Fibroblast of upper back skin (primary cell): ENCODE measurements at regions not wholly inside any gene's neighbourhood (a gene's known extent, or its start where the extent isn't known, plus 50 kb on each side); places are given as distances from the start of the nearest gene placed in this dataset.
A peak's percentile ranks its signal among the peaks of the same experiment; 100 is the strongest.
"Not testable (repeated sequence)": the region's sequence is repeated elsewhere in the genome, so short reads cannot be mapped to it uniquely, and the experiment has no call there.

Experiments
- DNase-seq: peaks from one replicate; pipeline ENCODE4 v3.0.0-alpha.2; 2013

- not testable (repeated sequence) for DNase-seq
Observed at GRCh38 chr15:29648415-29648814, 173.9 kb downstream of the TJP1 start.

DNA sequence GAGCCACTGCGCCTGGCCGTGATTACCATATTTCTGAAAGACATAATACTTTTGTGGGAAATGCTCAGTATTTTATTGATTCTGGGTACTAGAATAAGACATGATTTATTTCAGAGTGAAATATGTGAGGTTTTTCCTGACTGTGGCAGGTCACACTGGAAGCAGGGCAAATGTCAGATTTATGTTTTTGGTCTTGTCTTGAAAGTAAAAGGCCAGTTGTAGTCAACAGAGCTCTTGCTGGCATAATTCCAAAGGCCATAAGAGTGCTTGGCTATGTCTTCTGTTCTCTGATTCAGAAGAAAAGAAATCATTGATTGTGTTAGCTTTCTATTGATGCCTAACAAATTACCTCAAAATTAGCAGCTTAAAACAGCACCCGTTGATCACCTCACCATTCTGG is 176.4 kb downstream of the TJP1 start:
- no peak for DNase-seq

DNA sequence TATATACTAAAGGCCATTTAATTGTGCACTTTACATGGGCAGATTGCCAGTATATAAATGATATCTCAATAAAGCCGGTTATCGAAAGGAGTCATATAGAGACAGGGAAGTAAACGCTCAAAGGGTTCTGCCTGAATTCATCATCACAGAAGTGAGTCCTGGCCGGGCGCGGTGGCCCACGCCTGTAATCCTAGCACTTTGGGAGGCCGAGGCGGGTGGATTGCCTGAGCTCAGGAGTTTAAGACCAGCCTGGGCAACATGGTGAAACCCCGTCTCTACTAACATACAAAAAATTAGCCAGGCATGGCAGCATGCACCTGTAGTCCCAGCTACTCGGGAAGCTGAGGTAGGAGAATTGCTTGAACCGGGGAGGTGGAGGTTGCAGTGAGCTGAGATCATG is 177.9 kb downstream of the TJP1 start:
- not testable (repeated sequence) for DNase-seq

DNA sequence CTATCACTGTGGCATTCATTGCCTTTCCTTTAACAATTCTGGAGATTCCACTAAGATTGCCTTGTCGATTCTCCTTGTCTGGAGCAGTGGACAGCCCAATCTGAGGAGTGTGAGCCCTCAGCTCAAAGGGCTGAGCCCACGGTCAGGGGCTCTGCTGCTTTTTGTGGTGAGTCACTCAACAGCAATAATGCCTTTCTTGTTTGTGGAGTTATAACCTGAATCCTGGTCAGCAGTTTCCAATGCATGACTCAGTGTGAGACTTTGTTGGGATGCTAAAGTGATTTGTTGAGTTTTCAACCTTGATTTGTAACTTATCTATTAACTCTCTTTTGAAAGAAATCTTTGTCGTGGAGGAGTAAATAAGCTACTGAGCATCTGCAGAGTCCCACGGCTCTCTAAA is 183.5 kb downstream of the TJP1 start:
- no peak for DNase-seq

GRCh38 chr15:29638011-29638410 is 184.3 kb downstream of the TJP1 start:
- DNase-seq = no peak

GRCh38 chr15:29637555-29637954 is 184.7 kb downstream of the TJP1 start:
- no peak for DNase-seq

- DNase-seq = no peak
Observed at GRCh38 chr15:29636921-29637320, 185.3 kb downstream of the TJP1 start.

DNA sequence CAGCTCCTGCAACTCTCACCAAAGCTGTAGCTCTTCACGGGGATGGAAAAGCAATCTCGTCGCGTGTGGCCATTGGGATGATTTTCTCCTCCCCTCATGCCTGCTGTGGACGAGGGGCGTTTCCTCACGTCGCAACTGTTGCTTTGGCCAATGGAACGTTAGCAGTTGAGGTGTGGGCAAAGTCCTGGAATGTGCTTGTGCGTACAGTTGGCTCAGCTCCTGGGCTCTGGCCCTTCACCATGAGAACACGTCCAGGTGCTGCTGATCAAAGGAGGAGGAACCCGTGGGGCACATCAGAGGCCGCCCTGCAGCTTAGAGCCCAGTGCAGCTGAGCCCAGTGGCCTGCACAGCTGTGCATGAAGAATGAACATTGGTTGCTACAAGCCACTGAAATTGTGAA is 186.1 kb downstream of the TJP1 start:
- DNase-seq = no peak

DNA sequence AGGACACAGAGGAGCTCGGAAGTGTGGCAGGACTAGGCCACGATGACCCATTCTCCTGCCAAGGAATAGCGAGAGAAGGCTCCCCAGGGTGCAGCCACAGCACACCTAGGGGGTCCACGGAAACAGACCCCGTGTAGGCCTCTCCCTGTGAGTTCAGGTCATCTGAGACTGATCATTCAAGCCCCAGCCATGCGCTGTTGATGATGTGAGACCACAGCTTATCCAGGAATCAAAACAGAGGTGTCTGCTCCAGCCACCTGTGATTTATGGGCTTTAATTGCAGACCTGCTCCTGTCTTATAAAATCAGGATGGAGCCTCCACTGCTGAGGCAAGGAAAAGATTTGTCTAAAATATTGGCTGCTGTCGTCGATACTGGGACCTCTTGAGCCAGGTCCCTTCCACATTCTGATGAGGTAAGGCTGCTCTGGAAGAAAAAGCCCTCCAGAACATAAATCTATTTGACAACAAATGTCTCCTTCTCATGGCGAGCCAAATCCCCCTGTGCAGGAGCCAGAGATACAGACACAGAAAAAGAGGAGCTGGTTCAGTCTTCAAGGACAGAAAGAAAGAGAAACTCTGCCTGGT is 186.7 kb downstream of the TJP1 start:
- no peak for DNase-seq

DNA sequence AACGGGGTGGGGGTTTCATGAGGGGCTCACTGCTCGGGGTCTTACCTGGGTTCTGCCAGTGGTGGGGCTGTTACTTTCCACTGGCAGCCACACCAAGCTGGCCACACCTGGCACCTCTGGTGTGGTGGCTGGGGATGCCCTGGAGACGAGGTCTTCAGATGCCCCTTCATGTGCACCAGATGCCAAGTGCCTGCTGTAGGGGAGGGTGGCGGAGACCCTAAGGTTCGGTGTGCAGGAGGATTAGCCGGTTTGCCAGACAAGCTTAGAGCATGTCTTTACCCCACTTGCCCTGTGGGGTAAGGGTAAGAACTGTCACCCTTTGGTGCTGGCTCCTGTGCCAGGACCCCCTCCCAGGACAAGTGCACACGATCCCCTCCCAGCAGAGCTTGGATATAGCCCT is 188.3 kb downstream of the TJP1 start:
- no peak for DNase-seq

- DNase-seq = no peak
Observed at GRCh38 chr15:29632671-29633406, 189.4 kb downstream of the TJP1 start.

DNA sequence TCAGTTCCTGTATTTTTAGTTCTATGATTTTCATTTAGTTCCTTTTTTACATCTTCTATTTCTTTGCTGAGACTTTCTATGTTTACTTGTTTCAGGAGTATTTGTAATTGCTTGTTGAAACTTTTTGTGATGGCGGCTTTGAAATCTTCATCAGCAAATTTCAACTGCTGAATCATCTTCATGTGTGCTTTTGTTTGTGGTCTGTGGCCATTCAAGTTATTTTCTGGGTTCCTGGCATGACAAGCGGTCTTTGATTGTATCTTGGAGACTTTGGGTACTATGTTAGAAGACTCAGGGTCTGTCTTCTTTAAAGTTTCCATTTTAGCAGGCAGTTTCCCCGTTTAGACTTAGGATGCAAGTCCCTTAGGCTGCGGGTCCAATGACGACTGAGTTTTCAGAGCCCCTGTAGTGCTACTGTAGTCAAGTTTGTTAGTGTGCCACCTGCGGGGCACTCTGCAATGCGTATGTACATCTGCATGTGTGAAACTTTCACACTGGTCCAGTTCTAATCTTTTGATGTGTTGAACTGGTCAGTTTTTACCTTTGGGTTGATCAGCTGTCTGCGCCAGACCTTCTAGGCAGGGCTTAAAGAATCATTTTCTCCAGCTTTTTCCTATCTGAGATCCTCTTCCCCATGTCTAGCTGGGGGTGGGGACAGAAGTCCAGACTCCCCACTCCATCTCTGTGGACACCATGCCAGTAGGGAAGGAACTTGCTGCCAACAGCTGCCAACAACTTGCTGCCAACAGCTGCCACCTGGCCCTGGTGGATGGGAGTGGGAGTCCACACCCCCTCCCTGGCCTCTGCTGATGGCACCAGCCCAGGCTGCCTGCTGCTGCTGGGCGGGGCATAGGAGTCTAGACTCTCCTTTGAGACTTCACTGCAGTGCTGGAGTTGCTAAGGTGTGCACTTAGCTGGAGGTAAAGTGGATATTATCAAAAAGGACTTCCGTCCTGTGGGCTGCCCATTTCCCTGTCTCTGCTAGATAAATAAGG is 190.9 kb downstream of the TJP1 start:
- DNase-seq = no peak

DNA sequence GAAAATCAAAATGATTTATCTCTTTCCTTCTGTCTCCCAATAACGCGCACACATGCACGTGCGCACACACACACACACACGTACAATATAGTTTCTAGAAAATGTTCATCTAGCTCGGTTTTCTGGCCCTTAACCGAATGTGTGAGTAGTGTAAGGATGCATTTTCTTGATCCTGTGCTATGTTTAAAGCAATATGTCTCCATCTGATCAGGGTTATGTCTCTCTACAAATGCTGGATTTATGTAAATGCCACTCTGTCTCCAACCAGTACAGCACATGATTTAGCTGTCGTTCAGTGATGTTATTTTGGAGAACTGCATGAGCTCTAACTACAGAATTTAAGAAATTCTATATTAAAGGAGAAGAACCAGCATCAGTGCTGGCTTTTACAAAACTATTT is 198.0 kb downstream of the TJP1 start:
- DNase-seq = no peak

DNA sequence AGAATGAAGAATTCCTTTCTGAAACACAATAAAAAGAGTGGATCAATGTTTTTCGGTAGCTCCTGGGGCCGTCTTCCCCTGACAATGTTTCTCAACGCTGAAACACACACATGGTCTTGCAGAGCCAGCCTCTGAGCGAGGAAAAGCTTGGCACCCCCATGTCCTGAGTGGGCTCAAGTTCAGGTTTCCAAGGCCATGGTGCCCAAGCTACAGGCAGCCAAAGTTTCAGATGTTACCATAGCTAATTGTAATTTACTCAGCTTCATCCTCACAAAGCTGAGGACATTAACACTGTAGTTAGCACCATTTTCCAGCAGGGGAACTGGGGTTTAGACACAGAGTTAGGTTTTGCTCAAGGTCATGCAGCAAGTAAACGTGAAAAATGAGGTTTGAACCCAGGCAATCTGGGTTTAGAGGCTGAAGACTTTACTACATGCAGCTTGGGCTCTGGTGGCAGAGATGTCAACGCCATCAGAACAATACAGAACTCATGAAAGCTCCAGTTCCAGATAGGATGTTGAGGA is 199.1 kb downstream of the TJP1 start:
- no peak for DNase-seq

GRCh38 chr15:29622637-29623036 is 199.6 kb downstream of the TJP1 start:
- no peak for DNase-seq

DNA sequence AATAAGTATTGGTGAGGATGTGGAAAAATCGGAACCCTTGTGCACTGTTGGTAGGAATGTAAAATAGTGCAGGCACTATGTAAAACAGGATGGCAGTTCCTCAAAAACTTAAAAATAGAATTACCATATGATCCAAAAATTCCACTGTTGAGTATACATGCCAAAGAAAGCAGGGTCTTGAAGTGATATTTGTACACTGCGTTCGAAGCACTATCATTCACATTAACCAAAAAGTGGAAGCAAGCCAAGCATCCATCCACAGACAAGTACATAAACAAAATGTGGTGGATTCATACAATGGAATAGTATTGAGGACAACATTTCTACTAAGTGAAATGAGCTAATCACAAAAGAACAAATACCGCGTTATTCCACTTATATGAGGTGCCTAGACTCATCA is 200.7 kb downstream of the TJP1 start:
- no peak for DNase-seq

DNA sequence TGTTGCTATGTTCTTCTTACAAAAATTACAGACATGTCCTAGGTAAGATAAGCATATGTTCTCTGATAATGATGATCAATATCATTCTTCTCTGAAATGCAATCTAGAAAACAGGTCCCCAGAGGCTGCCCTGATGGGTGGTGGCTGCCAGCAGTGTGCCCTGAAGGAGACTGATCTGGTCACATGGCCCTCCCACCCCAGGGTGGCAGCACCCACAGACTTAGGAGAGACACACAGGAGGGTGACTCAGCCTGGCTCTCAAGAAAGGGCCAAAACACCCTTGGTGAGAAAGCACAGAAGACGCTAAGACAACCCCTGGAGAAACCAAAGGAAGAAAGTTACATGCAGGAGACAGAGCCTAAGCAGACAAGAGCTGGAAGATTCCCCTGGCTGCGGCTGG is 203.7 kb downstream of the TJP1 start:
- DNase-seq = no peak

DNA sequence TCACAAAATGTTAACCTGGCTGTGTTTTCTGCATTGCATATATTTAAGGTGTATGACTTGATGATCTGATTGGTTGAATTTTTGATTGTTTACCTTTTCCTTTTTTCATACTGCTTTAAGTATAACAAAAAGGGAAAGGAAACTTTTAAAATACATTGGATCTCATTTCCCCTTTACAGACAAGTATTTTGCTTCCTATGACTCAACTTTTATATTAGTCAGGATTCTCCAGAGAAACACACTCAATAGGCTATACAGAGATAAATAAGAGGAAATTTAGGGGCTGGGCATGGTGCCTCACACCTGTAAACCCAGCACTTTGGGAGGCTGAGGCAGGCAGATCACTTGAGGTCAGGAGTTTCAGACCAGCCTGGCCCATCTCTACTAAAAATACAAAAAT is 205.8 kb downstream of the TJP1 start:
- peak; percentile 13 for DNase-seq

DNA sequence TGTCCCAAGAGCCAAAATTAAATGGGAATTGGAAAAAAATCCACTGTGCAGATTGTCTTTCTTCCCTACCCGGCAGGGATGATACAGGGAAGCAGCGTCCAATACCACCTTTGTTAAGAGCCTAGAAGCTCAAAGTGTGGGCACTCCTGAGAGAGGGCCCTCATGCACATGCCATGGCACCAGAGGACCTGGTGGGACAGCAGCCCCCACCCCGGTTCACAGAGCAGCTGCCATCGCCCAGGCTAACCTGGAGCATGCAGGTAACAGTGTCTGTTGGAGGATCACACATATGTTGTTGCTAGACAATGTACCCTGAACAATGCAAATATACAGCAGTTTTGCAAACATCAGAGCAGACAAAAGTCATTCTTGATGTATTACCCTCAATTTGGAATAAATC is 206.5 kb downstream of the TJP1 start:
- DNase-seq = no peak

DNA sequence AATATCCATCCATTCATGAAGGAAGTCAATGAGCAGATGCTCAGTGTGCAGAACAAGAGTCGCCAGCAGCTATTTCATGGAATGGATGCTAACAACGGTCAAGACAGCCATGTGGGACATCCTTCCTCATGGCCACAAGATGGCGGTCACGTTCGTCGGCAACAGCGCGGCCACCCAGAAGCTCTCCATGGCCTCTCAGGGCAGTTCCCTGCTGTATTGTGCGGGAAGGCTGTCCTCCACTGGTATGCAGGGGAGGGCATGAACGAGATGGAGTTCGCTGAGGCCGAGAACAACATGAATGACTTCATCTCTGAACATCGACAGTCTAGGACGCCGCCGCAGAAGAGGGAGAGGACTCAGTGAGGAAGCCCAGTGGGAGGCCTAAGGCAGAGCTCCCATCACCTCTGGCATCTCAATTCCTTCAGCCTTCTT is 208.3 kb downstream of the TJP1 start:
- DNase-seq = no peak

GRCh38 chr15:29612701-29613100 is 209.6 kb downstream of the TJP1 start:
- DNase-seq = peak; percentile 61

DNA sequence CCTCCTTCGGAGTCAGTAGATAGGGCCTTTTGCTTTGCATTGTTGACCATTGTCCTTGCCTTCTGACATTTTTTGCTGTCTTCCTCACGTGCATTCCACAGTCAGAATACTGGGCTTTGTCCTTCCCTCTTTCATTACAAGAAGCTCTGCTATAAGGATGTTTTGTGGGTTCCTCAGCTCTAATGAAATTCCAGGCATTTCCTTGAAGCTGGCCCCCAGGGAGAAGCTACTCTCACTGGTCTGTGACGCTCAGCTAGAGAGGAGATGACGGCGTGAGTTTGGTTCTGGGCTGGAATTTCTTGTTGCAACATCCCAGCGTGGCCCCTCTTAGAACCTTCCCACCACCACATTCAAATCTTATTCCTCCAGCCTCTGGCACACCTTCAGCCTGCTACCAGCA is 210.2 kb downstream of the TJP1 start:
- DNase-seq = peak; percentile 98

DNA sequence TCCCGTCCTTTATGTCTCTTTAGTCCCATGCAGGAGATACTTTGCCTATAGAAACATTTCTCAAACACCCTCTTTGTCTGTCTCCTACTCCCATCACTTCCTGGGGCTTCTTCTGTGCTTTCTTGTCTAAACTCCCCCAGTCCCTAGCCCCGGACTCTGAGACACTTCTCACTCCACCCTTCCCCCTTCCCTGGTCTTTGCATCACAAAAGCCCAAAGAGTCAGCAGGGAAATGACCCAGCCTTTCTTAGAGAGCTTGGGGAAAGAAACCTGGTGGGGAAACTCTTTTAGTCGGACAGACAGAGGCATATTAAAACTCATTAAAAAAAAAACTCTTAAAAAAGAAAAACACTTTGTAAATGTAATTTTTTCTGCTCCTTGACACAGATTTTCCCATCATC is 211.2 kb downstream of the TJP1 start:
- no peak for DNase-seq
